GM10248 (cell line): ENCODE measurements at regions not wholly inside any gene's neighbourhood (a gene's known extent, or its start where the extent isn't known, plus 50 kb on each side); places are given as distances from the start of the nearest gene placed in this dataset.

Source experiments
- CTCF ChIA-PET: fragments of 300-600 bp; sonication (Branson Sonifier 250); formaldehyde crosslinking; extraction: SDS; loops from one replicate; lab custom pipeline; 2021; ENCODE audit warnings: antibody characterized with exemption; lab: Yijun Ruan, JAX
- POLR2A ChIA-PET: fragments of 350-650 bp; sonication (Branson Sonifier 250); formaldehyde crosslinking; extraction: SDS; loops from one replicate; lab custom pipeline; 2020; ENCODE audit warnings: antibody characterized with exemption; lab: Yijun Ruan, JAX
- DNase-seq: peaks from one replicate; pipeline ENCODE4 v3.0.0; 2012; ENCODE audit errors: extremely low spot score
- TF ChIP-seq, protein P1 (sequence below): IDR thresholded peaks from 2 replicates; pipeline ENCODE4 v1.5.1; 2012; ENCODE audit warnings: mild to moderate bottlenecking, low read depth; ENCODE audit errors: extremely low read depth, missing control alignments, control extremely low read depth

DNA sequence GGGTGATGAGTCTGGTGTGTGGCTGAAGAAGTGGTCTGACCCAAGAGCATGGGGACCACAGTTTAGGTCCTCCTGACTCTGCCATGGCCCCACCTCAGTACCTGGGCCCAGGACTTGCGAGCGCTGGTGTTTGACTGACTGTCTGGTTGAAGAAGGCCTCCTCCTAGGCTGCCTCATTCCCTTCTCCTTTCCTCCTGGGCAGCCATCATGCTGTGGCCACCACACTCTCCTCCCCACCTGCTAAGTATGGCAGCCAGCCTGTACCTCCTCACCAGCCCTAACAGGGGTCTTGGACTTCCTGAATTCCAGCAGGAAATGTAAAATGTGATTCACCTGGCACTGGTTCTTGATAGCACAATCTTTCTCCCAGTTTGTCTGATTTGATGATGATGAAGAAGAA, 156.8 kb upstream of the GPR26 start:
- ChIA-PET POLR2A (no interaction called here), CTCF (no interaction called here)
- TF ChIP-seq, protein P1, sequence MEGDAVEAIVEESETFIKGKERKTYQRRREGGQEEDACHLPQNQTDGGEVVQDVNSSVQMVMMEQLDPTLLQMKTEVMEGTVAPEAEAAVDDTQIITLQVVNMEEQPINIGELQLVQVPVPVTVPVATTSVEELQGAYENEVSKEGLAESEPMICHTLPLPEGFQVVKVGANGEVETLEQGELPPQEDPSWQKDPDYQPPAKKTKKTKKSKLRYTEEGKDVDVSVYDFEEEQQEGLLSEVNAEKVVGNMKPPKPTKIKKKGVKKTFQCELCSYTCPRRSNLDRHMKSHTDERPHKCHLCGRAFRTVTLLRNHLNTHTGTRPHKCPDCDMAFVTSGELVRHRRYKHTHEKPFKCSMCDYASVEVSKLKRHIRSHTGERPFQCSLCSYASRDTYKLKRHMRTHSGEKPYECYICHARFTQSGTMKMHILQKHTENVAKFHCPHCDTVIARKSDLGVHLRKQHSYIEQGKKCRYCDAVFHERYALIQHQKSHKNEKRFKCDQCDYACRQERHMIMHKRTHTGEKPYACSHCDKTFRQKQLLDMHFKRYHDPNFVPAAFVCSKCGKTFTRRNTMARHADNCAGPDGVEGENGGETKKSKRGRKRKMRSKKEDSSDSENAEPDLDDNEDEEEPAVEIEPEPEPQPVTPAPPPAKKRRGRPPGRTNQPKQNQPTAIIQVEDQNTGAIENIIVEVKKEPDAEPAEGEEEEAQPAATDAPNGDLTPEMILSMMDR: no peak
- DNase-seq: no peak

DNA sequence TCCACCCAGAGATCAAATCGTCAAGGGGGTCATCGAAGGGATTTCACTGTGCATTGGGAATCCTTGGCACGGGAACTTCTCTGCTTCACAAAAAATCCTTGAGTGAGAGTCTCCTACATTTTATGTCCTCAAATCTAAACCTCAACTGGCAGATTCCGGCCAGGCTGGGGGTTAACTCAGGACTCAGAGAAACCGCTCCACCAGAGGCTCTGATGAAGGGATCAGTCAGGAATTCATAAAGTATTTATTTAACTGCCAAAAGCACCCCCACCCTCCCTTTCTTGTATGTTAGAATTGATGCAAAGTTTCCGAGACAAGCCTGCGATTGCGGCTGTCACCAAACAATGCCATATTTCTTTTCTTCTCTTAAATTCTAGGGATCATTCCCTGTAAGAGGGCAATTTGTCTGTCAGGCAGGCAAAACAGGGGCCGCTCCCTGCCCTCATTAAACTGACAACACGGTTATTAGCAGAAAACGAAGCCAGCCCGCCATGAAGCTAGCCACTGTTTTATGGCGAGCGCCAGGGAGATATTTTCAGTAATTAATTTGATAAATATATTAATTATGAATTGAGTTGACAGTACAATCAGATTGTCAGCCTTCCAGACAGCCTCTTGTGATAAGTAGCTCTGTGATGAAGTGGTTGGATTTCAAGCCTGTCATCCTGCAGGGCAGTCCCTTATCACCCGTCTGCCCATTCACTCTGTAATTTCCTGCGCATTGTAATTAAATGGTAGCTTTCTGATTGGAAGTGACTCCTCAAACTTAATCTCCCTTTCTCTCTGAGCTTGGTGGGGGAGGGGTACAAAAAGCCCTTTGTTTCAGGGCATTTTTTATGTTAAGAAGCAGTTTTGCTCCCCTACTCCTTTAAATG, 153.0 kb upstream of the GPR26 start:
- ChIA-PET POLR2A (interaction anchor here (0.8 kb wide), 1 partner anchor 42 kb away, joined by 3 read pairs; no protein-coding TSS in a partner anchor), CTCF (interaction anchor here (0.9 to 1.5 kb wide), 2 partner anchors 9 to 12 kb away, joined by 3 read pairs; no protein-coding TSS in a partner anchor)
- DNase-seq: no peak
- TF ChIP-seq, protein P1: no peak

DNA sequence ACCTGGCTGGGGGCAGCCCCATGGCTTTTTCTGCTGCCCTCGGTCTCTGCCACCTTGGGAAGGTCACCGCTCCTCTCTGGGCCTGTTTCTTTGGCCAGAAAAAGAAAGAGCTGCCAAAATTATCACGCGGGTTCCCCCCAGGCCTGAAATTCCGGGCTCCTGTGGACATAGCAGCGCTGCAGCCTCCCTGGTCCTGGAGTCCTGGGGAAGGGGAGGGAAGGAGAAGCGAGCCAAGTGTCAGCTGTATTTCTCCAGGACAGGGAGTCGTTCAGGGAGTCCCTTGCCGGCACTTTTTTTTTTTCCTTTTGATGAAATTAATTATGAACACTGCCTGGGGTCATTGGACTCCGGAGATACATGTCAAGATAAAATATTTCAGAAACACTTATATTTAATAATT, 152.3 kb upstream of the GPR26 start:
- CTCF ChIA-PET: interaction anchor here (0.9 to 1.9 kb wide), 3 partner anchors 10 to 13 kb away, joined by 3 to 7 read pairs (median 3); no protein-coding TSS in a partner anchor
- TF ChIP-seq, protein P1: no peak
- DNase-seq: no peak
- POLR2A ChIA-PET: interaction anchor here (0.8 kb wide), 1 partner anchor 41 kb away, joined by 3 read pairs; no protein-coding TSS in a partner anchor

DNA sequence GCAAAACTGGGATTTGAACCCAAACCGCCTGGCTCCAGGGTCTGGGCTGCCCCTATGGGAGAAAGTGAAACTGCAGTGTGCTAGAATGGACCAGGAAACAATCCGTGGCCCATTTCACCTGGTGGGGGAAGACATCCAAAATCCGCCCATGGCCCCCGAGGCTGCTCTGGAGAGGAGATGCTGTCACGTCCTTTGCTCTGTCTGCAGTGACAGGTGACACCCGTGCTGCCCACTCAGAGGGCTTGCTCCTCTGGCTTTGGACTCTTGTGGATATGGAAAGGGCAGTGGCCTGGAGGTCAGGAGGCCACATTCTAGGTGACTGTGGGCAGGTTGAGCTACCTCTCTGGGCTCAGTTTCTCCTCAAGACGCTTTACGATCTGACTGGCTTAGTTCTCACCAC, 151.2 kb upstream of the GPR26 start:
- no peak for DNase-seq
- POLR2A ChIA-PET: no interaction called here
- CTCF ChIA-PET: interaction anchor here (1.0 to 1.9 kb wide), 2 partner anchors 12 to 134 kb away, joined by 3 to 7 read pairs; no protein-coding TSS in a partner anchor
- TF ChIP-seq, protein P1: no peak

DNA sequence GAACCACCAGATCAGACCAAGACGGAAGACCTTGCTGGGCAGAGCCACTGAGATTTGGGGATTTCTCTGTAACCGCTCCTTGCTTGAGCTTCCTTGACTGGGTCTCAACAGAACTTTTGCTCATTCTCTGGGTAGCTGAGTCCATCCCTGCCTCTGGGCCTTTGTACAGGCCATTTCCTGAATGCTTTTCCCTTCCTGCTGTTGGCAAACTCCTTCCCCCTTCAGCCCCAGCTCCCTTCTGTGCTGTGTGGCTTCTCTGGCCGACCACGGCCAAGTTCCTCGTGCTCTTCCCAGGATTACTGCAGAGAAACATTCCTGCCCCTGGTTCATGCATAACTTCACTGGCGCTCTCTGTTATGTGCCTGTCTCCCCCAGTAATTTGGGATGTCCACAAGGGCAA, 150.5 kb upstream of the GPR26 start:
- ChIA-PET CTCF (interaction anchor here (1.0 to 1.9 kb wide), 2 partner anchors 11 to 135 kb away, joined by 3 to 7 read pairs; no protein-coding TSS in a partner anchor), POLR2A (no interaction called here)
- DNase-seq: no peak
- TF ChIP-seq, protein P1: no peak

DNA sequence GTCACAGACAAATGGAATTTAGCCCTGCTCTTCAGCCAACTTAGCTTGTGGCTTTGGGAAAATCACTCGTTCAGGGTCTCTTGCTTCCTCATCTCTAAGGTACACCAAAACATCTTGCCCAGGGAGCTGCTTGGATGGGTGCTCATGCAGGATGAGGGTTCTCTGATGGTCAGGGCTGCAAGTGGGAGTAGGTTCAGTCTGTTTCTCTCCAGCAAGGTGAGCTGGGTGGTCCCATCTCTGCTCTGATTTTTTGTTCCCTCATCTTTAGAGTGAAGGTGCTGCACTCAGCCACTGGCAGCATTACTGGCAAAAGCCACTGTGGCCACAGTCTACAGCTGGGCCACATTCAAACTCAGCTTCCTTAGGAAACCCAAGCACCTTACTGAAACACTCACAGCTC, 149.9 kb upstream of the GPR26 start:
- ChIA-PET CTCF (no interaction called here), POLR2A (no interaction called here)
- DNase-seq: no peak
- TF ChIP-seq, protein P1: no peak
